ENCODE measurements at regions not wholly inside any gene's neighbourhood (a gene's known extent, or its start where the extent isn't known, plus 50 kb on each side); places are given as distances from the start of the nearest gene placed in this dataset.
A peak's percentile ranks its signal among the peaks of the same experiment; 100 is the strongest.

DNA sequence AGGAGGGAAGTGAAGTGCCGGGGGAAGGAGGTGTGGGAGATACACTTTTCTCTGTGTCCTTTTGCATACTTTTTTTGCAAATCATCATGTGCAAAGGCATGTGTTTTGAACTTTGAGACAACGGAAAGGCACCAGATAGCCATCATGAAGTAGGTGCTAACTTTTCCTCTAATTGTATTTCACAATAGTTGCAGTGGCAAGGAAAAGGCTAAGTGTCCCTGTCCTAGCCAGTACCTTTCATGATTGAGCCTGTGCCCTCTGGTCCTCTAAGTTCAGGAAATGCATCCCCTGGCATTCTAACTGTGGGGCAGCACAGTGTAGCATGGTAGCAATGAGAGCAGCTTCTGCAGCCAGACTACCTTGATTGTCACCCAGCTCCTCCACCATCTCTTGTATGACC lies 186.2 kb downstream of the ADSS2 start:
- no peak for DNase-seq (ENCODE audit: low read depth)
- no peak overlapping the region for H3K4me3 ChIP-seq (ENCODE audit: low read depth, low read length)
- TF ChIP-seq, protein P1, sequence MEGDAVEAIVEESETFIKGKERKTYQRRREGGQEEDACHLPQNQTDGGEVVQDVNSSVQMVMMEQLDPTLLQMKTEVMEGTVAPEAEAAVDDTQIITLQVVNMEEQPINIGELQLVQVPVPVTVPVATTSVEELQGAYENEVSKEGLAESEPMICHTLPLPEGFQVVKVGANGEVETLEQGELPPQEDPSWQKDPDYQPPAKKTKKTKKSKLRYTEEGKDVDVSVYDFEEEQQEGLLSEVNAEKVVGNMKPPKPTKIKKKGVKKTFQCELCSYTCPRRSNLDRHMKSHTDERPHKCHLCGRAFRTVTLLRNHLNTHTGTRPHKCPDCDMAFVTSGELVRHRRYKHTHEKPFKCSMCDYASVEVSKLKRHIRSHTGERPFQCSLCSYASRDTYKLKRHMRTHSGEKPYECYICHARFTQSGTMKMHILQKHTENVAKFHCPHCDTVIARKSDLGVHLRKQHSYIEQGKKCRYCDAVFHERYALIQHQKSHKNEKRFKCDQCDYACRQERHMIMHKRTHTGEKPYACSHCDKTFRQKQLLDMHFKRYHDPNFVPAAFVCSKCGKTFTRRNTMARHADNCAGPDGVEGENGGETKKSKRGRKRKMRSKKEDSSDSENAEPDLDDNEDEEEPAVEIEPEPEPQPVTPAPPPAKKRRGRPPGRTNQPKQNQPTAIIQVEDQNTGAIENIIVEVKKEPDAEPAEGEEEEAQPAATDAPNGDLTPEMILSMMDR (IDR thresholded peaks at IDR 0.05; ENCODE audit: insufficient read depth, low read depth, low read length): no peak

DNA sequence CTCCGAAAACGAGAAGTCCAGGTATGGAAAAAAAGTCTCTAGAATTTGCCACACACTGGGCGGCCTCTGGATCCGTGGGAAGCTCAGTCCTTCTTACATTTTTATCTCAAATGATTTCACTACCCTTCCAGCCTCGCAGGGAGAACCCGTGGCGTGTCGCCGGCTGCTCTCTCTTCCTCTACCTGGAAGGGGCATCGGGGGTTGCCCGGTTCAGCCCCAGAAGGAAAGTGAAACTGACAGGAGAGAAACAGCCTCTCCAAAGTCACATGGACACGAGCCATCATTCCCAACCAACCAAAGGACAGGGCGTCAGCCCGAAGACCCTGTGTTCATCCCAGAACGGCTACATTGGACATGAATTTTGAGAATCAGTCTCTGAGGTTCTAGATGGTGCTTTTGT lies 182.5 kb downstream of the ADSS2 start:
- TF ChIP-seq, protein P1 (IDR thresholded peaks at IDR 0.05; ENCODE audit: insufficient read depth, low read depth, low read length): no peak
- no peak overlapping the region for H3K4me3 ChIP-seq (ENCODE audit: low read depth, low read length)
- no peak for DNase-seq (ENCODE audit: low read depth)

DNA sequence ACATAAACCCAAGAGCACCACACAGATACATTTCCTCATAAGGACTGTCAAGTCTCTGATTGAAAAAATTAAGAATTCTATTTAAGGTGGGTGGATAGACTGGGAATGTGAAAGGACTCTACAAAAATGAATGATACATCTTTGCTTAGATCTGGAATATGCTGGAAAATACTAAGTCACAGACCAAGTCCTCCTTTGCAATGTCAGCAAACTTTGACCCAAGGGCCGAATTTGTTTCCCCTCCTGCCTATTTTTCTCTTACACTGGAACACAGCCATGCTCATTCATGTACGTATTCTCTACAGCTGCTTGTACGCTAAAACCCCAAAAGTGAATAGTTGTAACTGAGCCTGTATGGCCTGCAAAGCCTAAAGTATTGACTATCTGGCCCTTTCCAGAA lies 180.7 kb downstream of the ADSS2 start:
- no peak for DNase-seq (ENCODE audit: low read depth)
- no peak overlapping the region for H3K4me3 ChIP-seq (ENCODE audit: low read depth, low read length)
- TF ChIP-seq, protein P1 (IDR thresholded peaks at IDR 0.05; ENCODE audit: insufficient read depth, low read depth, low read length): no peak

DNA sequence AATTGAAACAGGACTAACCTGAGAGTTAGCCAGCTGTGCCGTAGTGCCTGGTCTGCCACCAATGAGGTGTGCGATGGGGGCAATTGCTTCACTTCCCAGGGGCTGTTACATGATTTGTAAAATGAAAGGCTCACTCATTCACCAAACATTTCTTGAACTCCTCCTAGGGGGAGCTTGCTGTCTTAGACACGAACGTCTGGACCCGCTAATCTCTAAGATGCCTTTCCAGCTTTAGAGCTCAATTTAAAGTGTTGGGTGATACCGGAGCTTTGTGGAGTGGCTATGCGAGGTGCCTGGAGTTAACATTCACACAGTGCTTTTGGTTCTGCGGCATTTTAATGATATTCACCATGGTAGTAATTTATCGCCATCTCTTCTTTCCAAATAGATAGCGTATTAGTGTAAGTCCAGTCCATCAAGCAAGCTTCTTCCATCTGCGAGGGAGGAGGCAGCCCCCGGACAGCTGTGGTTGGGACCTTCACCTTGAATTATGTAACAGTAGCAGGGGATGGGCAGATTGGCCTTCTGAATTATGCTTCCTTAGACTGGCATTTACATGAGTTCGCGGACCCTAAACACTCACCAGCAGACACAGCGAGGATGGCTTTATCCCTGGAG lies 179.9 kb downstream of the ADSS2 start:
- no peak for DNase-seq (ENCODE audit: low read depth)
- TF ChIP-seq, protein P1 (IDR thresholded peaks at IDR 0.05; ENCODE audit: insufficient read depth, low read depth, low read length): no peak
- no peak overlapping the region for H3K4me3 ChIP-seq (ENCODE audit: low read depth, low read length)

GRCh38 chr1:244272471-244273261 lies 179.0 kb downstream of the ADSS2 start:
- DNase-seq (ENCODE audit: low read depth): peak; percentile 93
- no peak overlapping the region for H3K4me3 ChIP-seq (ENCODE audit: low read depth, low read length)
- TF ChIP-seq, protein P1 (IDR thresholded peaks at IDR 0.05; ENCODE audit: insufficient read depth, low read depth, low read length): peak; percentile 99

DNA sequence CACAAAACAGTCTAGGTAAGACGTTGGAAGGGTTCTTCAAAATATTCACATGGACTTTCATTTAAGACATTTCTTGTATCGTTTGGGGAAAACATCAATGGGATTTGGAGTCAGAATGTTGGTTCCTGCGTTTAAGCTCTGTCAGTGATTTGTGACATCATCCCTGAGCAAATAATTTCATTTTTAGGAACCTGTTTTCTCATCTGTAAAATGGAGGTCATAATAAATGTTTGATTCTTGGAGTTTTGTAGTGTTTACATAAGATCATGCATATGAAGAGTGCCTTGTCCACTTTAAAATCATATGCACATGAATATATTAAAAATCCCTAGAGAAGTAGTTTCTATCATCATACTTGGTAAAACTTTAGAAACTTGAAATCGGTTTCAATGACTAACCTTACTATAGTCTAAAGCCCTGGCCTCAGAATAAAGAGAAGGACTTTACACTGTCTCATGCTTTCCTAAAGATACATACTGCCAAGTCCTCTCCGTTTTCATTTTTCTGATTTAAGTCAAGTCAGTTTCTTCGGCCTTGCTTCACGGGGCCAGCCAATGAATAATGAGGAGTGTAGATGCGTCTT lies 178.4 kb downstream of the ADSS2 start:
- TF ChIP-seq, protein P1 (IDR thresholded peaks at IDR 0.05; ENCODE audit: insufficient read depth, low read depth, low read length): no peak
- H3K4me3 ChIP-seq (ENCODE audit: low read depth, low read length): peak overlapping the region; percentile 16

More for the DNA sequence above, 178.4 kb downstream of the ADSS2 start:
- no peak for DNase-seq (ENCODE audit: low read depth)

Data from fibroblast of villous mesenchyme (primary cell).